LHCN-M2 (cell line): ENCODE measurements at regions not wholly inside any gene's neighbourhood (a gene's known extent, or its start where the extent isn't known, plus 50 kb on each side); places are given as distances from the start of the nearest gene placed in this dataset.

ENCODE experiments used
- DNase-seq: peaks from one replicate; pipeline ENCODE4 v3.0.0-alpha.2; 2012; ENCODE audit warnings: low read depth

- no peak for DNase-seq
Measured at GRCh38 chr13:111555903-111556302, 235.5 kb downstream of the TEX29 start.

- DNase-seq, result no peak
Measured at GRCh38 chr13:111556496-111556895, 236.1 kb downstream of the TEX29 start.

- no peak for DNase-seq
Measured at GRCh38 chr13:111557921-111558699, 237.7 kb downstream of the TEX29 start.

- DNase-seq, result no peak
Measured at GRCh38 chr13:111558700-111559088, 238.3 kb downstream of the TEX29 start.

GRCh38 chr13:111559612-111560403 lies 239.4 kb downstream of the TEX29 start:
- no peak for DNase-seq

GRCh38 chr13:111561091-111561781 lies 240.8 kb downstream of the TEX29 start:
- DNase-seq, result no peak

GRCh38 chr13:111562716-111563115 lies 242.3 kb downstream of the TEX29 start:
- DNase-seq, result no peak

GRCh38 chr13:111564606-111565005 lies 244.2 kb downstream of the TEX29 start:
- no peak for DNase-seq

- DNase-seq, result no peak
Measured at GRCh38 chr13:111565400-111565799, 245.0 kb downstream of the TEX29 start.

GRCh38 chr13:111566567-111566966 lies 246.1 kb downstream of the TEX29 start:
- no peak for DNase-seq

- DNase-seq, result no peak
Measured at GRCh38 chr13:111567637-111568036, 247.2 kb downstream of the TEX29 start.

- no peak for DNase-seq
Measured at GRCh38 chr13:111568290-111568689, 247.8 kb downstream of the TEX29 start.

- DNase-seq, result no peak
Measured at GRCh38 chr13:111570911-111571310, 250.5 kb downstream of the TEX29 start.

GRCh38 chr13:111572956-111573761 lies 252.7 kb downstream of the TEX29 start:
- DNase-seq, result no peak

- no peak for DNase-seq
Measured at GRCh38 chr13:111573801-111574200, 253.4 kb downstream of the TEX29 start.

- DNase-seq, result no peak
Measured at GRCh38 chr13:111575276-111575675, 254.8 kb downstream of the TEX29 start.

GRCh38 chr13:111575719-111576118 lies 255.3 kb downstream of the TEX29 start:
- no peak for DNase-seq

GRCh38 chr13:111577208-111577828 lies 256.9 kb downstream of the TEX29 start:
- DNase-seq, result no peak

- DNase-seq, result no peak
Measured at GRCh38 chr13:111577956-111578605, 257.6 kb downstream of the TEX29 start.

- DNase-seq, result no peak
Measured at GRCh38 chr13:111584101-111584672, 263.7 kb downstream of the TEX29 start.
